Prostate gland (tissue), 2 donors: ENCODE measurements at regions not wholly inside any gene's neighbourhood (a gene's known extent, or its start where the extent isn't known, plus 50 kb on each side); places are given as distances from the start of the nearest gene placed in this dataset.

Source experiments
- DNase-seq: peaks from one replicate; pipeline ENCODE4 v3.0.0-alpha.2; 2019; ENCODE audit warnings: low spot score
- H3K27ac ChIP-seq, 2 donors: fragments of 200-600 bp; sonication (generic); 2 replicates each; pipeline ENCODE4 v1.5.1; 2017 to 2019
- H3K27me3 ChIP-seq: fragments of 200-600 bp; sonication (generic); replicated peaks from 2 replicates; pipeline ENCODE4 v1.5.1; 2019; ENCODE audit not compliant: insufficient read depth
- H3K36me3 ChIP-seq, 2 donors: fragments of 200-600 bp; sonication (generic); 1 replicate in 1 of 2; 2 replicates in 1 of 2; pipeline versions ENCODE4 v1.5.1 to v1.8.1; 2017 to 2019
- H3K4me1 ChIP-seq: fragments of 200-600 bp; sonication (generic); replicated peaks from 2 replicates; pipeline ENCODE4 v1.5.1; 2019
- H3K4me3 ChIP-seq, 2 donors: fragments of 200-600 bp; sonication (generic); 2 replicates each; pipeline ENCODE4 v1.5.1; 2017 to 2019
- H3K9me3 ChIP-seq: fragments of 200-600 bp; sonication (generic); 2 replicates; pipeline ENCODE4 v1.5.1; 2017
- POLR2A ChIP-seq: fragments of 450-650 bp; IDR thresholded peaks from one replicate; pipeline ENCODE4 v1.6.1; 2016; ENCODE audit warnings: antibody characterized with exemption, mild to moderate bottlenecking
- POLR2AphosphoS5 ChIP-seq: sonication (generic); formaldehyde crosslinking; IDR thresholded peaks from one replicate; pipeline ENCODE4 v1.6.1; 2017; ENCODE audit warnings: antibody characterized with exemption
- WGBS: methylation state at CpG from one replicate; pipeline ENCODE4 v1.1.5; 2018; 5-methylcytosine and 5-hydroxymethylcytosine counted together
- intact Hi-C: fragments of 100-400 bp; cut with DNase I; formaldehyde crosslinking; loops from one replicate; pipeline ENCODE4 v1.14.2; 2022
- TF ChIP-seq, protein P1 (sequence below), 4 experiments: fragments of 200-600 bp in 2 of 4; fragments of 450-650 bp in 2 of 4; sonication (generic) in 2 of 4; IDR thresholded peaks; 1 replicate in 3 of 4; 2 replicates in 1 of 4; pipeline ENCODE4 v1.5.1; 2016 to 2019; ENCODE audit warnings: antibody characterized with exemption in 4 of 4, mild to moderate bottlenecking in 2 of 4, moderate library complexity in 2 of 4

GRCh38 chr18:5611221-5611620, 67.4 kb upstream of the EPB41L3 start:
- no peaks in the 10 kb centered on the region for H3K36me3 ChIP-seq
- intact Hi-C loops: loop anchor here (10.0 kb wide), 1 partner anchor 64 kb away; no protein-coding TSS in a partner anchor
- H3K9me3 ChIP-seq: no peaks in the 10 kb centered on the region
- DNase-seq: no peak
- no peaks in the 10 kb centered on the region for H3K27me3 ChIP-seq
- H3K4me1 ChIP-seq: no peaks in the 10 kb centered on the region
- no peak overlapping the region for H3K4me3 ChIP-seq
- TF ChIP-seq, protein P1, sequence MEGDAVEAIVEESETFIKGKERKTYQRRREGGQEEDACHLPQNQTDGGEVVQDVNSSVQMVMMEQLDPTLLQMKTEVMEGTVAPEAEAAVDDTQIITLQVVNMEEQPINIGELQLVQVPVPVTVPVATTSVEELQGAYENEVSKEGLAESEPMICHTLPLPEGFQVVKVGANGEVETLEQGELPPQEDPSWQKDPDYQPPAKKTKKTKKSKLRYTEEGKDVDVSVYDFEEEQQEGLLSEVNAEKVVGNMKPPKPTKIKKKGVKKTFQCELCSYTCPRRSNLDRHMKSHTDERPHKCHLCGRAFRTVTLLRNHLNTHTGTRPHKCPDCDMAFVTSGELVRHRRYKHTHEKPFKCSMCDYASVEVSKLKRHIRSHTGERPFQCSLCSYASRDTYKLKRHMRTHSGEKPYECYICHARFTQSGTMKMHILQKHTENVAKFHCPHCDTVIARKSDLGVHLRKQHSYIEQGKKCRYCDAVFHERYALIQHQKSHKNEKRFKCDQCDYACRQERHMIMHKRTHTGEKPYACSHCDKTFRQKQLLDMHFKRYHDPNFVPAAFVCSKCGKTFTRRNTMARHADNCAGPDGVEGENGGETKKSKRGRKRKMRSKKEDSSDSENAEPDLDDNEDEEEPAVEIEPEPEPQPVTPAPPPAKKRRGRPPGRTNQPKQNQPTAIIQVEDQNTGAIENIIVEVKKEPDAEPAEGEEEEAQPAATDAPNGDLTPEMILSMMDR (IDR thresholded peaks at IDR 0.05): no peak
- no peak for TF ChIP-seq POLR2AphosphoS5
- no peak for TF ChIP-seq POLR2A
- no peak overlapping the region for H3K27ac ChIP-seq
- WGBS: 80% methylated on average over 4 of the region's 4 CpGs

GRCh38 chr18:5608846-5609245, 65.0 kb upstream of the EPB41L3 start:
- intact Hi-C loops: no loop called here
- 88% methylated on average over 2 of the region's 2 CpGs for WGBS
- no peaks in the 10 kb centered on the region for H3K36me3 ChIP-seq
- DNase-seq: no peak
- no peak for TF ChIP-seq POLR2A
- no peak for TF ChIP-seq POLR2AphosphoS5
- TF ChIP-seq, protein P1 (IDR thresholded peaks at IDR 0.05): no peak
- H3K4me3 ChIP-seq: no peak overlapping the region
- no peaks in the 10 kb centered on the region for H3K9me3 ChIP-seq
- no peak overlapping the region for H3K27ac ChIP-seq
- no peaks in the 10 kb centered on the region for H3K4me1 ChIP-seq
- H3K27me3 ChIP-seq: no peaks in the 10 kb centered on the region

- Histone ChIP-seq H3K27me3 (no peaks in the 10 kb centered on the region), H3K9me3 (no peaks in the 10 kb centered on the region), H3K27ac (no peak overlapping the region), H3K36me3 (no peaks in the 10 kb centered on the region), H3K4me1 (no peaks in the 10 kb centered on the region), H3K4me3 (no peak overlapping the region)
- no peak for DNase-seq
- whole genome bisulfite sequencing: 82% methylated on average over 6 of the region's 6 CpGs
- intact Hi-C loops: no loop called here
- TF ChIP-seq POLR2AphosphoS5 (no peak), POLR2A (no peak)
- TF ChIP-seq, protein P1 (IDR thresholded peaks at IDR 0.05): no peak
These were observed 63.2 kb upstream of the EPB41L3 start for GRCh38 chr18:5606951-5607350.

GRCh38 chr18:5604778-5605177, 61.0 kb upstream of the EPB41L3 start:
- TF ChIP-seq POLR2AphosphoS5 (no peak), POLR2A (no peak)
- TF ChIP-seq, protein P1 (IDR thresholded peaks at IDR 0.05): no peak
- no peak for DNase-seq
- Histone ChIP-seq H3K27ac (no peak overlapping the region), H3K4me3 (no peak overlapping the region), H3K27me3 (no peaks in the 10 kb centered on the region), H3K4me1 (no peaks in the 10 kb centered on the region), H3K9me3 (no peaks in the 10 kb centered on the region), H3K36me3 (no peaks in the 10 kb centered on the region)
- intact Hi-C loops: no loop called here
- 64% methylated on average over 2 of the region's 2 CpGs for WGBS

DNA sequence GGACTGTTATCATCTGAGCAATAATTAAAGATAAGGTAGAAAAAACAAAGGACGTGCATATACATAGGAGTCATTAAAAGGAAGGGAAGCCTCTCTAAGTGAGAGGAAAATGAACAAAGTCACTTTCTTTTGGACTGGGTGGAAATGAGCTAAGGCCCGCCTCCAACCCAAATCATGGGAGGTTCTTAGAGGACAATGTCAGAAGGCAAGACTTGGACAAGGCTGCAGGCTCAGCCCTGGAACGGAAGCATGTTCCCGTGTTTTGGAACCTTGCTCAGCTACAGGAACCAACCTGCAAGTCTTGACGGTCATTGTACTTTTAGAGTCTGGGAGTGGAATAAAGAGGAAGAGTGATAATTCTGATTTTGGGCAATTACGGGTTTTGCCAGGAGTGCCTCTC, 59.4 kb upstream of the EPB41L3 start:
- no peaks in the 10 kb centered on the region for H3K4me1 ChIP-seq
- intact Hi-C loops: no loop called here
- no peaks in the 10 kb centered on the region for H3K9me3 ChIP-seq
- H3K27me3 ChIP-seq: no peaks in the 10 kb centered on the region
- no peak for DNase-seq
- 62% methylated on average over 6 of the region's 6 CpGs for WGBS
- H3K36me3 ChIP-seq: no peaks in the 10 kb centered on the region
- H3K27ac ChIP-seq: no peak overlapping the region
- no peak overlapping the region for H3K4me3 ChIP-seq
- TF ChIP-seq, protein P1 (IDR thresholded peaks at IDR 0.05): no peak
- TF ChIP-seq POLR2A (no peak), POLR2AphosphoS5 (no peak)
